Loucy (cell line): ENCODE measurements at regions not wholly inside any gene's neighbourhood (a gene's known extent, or its start where the extent isn't known, plus 50 kb on each side); places are given as distances from the start of the nearest gene placed in this dataset.

Experiments
- EZH2phosphoT487 ChIP-seq: fragments of 200-600 bp; IDR thresholded peaks from 2 replicates; pipeline ENCODE4 v1.6.1; 2018; ENCODE audit warnings: antibody characterized with exemption, mild to moderate bottlenecking, moderate library complexity, borderline replicate concordance
- TF ChIP-seq, protein P1 (sequence below): fragments of 200-600 bp; sonication (generic); conservative IDR thresholded peaks from 2 replicates; pipeline ENCODE4 v1.5.1; 2014; ENCODE audit warnings: mild to moderate bottlenecking, antibody characterized with exemption, low read length

DNA sequence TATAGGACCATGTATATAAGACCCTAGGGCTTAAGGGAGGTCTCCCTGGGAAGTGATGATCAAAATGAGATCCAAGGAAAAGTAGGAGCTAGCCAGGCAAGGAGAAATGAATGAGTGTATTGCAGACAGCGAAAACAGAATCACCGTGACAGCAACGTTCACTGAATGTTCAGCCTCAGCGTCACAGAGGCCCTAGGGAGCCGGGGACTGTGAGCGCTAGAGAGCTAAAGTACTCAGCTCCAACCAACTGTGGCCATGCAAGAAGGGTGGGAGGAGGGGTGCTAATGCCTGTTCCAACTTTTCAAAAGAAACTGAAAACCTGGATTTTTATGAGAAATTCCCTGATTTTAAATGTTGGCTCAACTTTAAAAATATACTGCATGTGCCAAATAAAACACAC is 105.5 kb upstream of the CCND2 start:
- TF ChIP-seq, protein P1, sequence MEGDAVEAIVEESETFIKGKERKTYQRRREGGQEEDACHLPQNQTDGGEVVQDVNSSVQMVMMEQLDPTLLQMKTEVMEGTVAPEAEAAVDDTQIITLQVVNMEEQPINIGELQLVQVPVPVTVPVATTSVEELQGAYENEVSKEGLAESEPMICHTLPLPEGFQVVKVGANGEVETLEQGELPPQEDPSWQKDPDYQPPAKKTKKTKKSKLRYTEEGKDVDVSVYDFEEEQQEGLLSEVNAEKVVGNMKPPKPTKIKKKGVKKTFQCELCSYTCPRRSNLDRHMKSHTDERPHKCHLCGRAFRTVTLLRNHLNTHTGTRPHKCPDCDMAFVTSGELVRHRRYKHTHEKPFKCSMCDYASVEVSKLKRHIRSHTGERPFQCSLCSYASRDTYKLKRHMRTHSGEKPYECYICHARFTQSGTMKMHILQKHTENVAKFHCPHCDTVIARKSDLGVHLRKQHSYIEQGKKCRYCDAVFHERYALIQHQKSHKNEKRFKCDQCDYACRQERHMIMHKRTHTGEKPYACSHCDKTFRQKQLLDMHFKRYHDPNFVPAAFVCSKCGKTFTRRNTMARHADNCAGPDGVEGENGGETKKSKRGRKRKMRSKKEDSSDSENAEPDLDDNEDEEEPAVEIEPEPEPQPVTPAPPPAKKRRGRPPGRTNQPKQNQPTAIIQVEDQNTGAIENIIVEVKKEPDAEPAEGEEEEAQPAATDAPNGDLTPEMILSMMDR, result no peak
- no peak for TF ChIP-seq EZH2phosphoT487
